Esophagus muscularis mucosa (tissue), 4 donors: ENCODE measurements at regions not wholly inside any gene's neighbourhood (a gene's known extent, or its start where the extent isn't known, plus 50 kb on each side); places are given as distances from the start of the nearest gene placed in this dataset.

Experiments
- CTCF ChIP-seq, 3 experiments: fragments of 200-600 bp in 2 of 3; fragments of 450-650 bp in 1 of 3; sonication (generic) in 2 of 3; IDR thresholded peaks; one replicate each; pipeline ENCODE4 v1.5.1; 2017 to 2019; ENCODE audit warnings: antibody characterized with exemption in 3 of 3, mild to moderate bottlenecking in 2 of 3, moderate library complexity in 1 of 3
- EP300 ChIP-seq: sonication (generic); formaldehyde crosslinking; IDR thresholded peaks from one replicate; pipeline ENCODE4 v1.6.1; 2017; ENCODE audit warnings: antibody characterized with exemption
- POLR2A ChIP-seq: fragments of 450-650 bp; IDR thresholded peaks from one replicate; pipeline ENCODE4 v1.6.1; 2017; ENCODE audit warnings: antibody characterized with exemption, moderate library complexity, mild to moderate bottlenecking, low read depth
- POLR2AphosphoS5 ChIP-seq, 2 donors: sonication (generic); formaldehyde crosslinking; IDR thresholded peaks; one replicate each; pipeline ENCODE4 v1.6.1; 2017; ENCODE audit warnings: antibody characterized with exemption in 2 of 2

GRCh38 chr12:97306147-97306546 is 156.5 kb upstream of the RMST start:
- TF ChIP-seq POLR2A = no peak
- no peak for TF ChIP-seq CTCF (IDR thresholded peaks at IDR 0.05)
- no peak for TF ChIP-seq EP300
- TF ChIP-seq POLR2AphosphoS5 (IDR thresholded peaks at IDR 0.05) = no peak
